GOT3 (cell line): ENCODE measurements at regions not wholly inside any gene's neighbourhood (a gene's known extent, or its start where the extent isn't known, plus 50 kb on each side); places are given as distances from the start of the nearest gene placed in this dataset.

Experiments used
- DNase-seq: peaks from one replicate; lab custom pipeline; 2025; ENCODE audit warnings: mixed read lengths; lab: John Stamatoyannopoulos, UW

- no peak for DNase-seq
Observed at GRCh38 chr3:135310317-135310716, 515.3 kb downstream of the EPHB1 start.

- no peak for DNase-seq
Observed at GRCh38 chr3:135311699-135312098, 516.6 kb downstream of the EPHB1 start.

DNA sequence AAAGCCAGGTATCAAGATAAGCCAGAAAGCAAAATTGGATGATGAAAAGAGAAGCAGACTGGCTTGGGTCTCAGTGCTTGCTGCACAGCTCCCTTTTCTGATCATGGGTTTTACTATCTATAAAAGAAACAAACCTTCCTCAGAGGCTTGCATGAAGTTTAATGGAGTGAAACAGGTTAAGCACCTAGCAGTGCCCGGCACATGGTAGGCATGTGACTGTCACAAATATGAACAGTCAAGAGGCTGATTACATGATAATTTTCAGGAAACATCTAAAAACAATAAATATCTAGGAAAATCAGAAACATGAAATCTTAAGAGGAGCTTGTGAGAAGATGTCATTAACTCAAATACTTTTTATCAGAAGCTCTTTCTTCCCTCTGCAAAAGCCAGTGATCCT lies 519.2 kb downstream of the EPHB1 start:
- DNase-seq, result no peak

GRCh38 chr3:135324301-135324700 lies 529.2 kb downstream of the EPHB1 start:
- no peak for DNase-seq

- no peak for DNase-seq
Observed at GRCh38 chr3:135325096-135325495, 530.0 kb downstream of the EPHB1 start.

DNA sequence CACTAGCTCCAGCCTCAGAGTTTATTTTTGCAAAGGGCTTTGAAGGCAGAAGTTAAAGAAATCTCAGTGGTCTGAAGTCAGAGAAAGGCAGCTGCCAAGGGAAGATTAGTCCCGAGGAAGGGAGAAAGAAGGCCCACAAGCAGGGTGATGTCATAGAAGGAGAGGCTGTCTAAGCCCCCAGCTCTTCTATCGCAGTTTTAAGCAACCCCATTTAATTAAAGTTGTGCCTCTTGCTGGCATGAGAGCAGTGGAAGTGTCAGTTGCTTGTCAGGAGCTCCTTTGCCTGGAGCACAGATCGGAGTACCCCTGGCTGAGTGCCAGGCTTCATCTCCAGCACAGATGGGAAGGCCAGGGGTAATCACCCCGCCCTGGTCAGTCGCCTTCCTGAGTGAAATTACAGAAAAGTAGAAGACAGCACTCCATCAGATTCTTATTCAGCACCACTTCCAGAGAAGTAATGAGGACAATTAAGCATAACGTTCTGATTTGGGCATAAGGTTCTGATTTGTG lies 530.7 kb downstream of the EPHB1 start:
- DNase-seq, result no peak

- DNase-seq, result no peak
Observed at GRCh38 chr3:135326851-135327250, 531.8 kb downstream of the EPHB1 start.

GRCh38 chr3:135328036-135328435 lies 533.0 kb downstream of the EPHB1 start:
- no peak for DNase-seq

- no peak for DNase-seq
Observed at GRCh38 chr3:135329479-135329878, 534.4 kb downstream of the EPHB1 start.

GRCh38 chr3:135337192-135337591 lies 542.1 kb downstream of the EPHB1 start:
- DNase-seq, result no peak

- no peak for DNase-seq
Observed at GRCh38 chr3:135348690-135349089, 553.6 kb downstream of the EPHB1 start.

GRCh38 chr3:135349254-135349948 lies 554.3 kb downstream of the EPHB1 start:
- no peak for DNase-seq

GRCh38 chr3:135352213-135352612 lies 557.2 kb downstream of the EPHB1 start:
- DNase-seq, result no peak

- DNase-seq, result no peak
Observed at GRCh38 chr3:135362889-135363288, 567.8 kb downstream of the EPHB1 start.

- no peak for DNase-seq
Observed at GRCh38 chr3:135364676-135365075, 569.6 kb downstream of the EPHB1 start.

DNA sequence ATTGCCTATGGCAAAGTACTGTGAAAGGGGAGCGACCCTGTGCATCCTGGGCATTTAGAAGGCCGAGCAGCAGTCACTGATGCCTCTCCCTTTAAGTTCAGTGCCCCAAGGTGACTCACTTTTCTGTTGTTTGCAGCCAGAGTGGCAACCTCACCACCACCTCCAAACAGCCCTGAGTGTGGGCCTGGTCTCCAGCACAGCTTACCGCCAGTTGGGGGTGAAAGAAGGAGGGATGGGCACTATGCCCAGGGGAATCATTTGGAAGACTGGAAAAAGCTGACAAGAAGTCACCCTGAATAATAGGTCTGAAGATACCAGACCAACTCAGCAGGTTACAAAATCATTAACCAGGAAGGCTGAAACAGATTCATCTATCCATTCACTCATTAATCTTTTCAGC lies 571.8 kb downstream of the EPHB1 start:
- DNase-seq, result no peak

DNA sequence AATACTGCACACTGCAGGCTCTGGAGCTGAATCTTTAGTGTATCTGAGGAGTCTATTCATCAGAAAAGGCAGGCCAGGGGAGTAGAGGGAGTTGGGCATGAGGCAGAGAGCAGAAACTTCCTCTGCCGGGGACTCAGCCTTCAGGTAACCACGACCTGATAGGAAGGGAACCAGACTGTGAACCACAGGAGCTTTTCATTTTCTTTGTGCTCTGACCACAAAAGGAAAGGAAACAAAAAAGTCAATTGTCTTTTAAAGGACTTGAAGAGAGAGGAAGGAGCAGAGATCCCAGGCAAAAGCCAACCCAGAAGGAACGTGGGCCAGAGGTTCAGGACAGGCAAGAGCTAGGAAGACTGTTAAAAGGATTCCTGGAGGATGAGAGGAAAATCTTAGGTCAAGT lies 573.3 kb downstream of the EPHB1 start:
- no peak for DNase-seq

GRCh38 chr3:135368781-135369180 lies 573.7 kb downstream of the EPHB1 start:
- no peak for DNase-seq

DNA sequence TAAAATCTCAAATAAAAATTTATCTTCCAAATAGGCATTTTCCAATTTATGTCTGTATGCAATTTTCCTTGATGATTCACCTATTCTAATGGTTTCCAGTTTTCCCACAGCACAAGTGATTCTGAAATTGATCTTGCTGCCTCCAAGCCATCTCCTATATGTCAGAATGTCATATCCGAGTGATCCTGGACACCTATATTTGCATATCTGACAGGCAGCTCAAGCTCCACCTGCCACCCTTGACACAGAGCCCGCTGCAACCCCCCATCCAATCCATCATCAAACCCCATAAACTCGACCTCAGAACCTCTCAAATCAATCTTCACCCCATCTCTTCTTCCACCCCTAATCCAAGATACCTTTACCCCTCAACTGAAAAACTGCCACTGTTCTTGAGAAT lies 579.5 kb downstream of the EPHB1 start:
- no peak for DNase-seq

DNA sequence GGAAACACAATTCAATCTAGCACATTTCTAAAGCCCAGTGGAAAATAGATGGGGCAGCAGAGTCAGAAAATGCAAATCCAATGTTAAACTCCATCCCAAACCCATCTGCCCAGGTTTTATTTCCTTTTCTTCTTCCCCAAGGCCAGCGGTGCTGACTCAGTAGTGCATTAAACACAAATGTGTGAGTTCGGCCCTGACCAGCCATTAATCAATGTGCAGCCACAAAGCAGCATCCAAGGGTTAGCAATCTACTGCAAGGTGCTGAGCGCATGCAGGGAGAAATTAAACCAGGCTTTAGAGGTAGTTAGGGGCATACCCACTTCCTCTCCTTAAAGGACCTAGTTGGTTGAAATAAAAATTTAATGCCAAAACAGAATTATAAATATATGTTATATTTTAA lies 583.3 kb upstream of the PPP2R3A start:
- no peak for DNase-seq

DNA sequence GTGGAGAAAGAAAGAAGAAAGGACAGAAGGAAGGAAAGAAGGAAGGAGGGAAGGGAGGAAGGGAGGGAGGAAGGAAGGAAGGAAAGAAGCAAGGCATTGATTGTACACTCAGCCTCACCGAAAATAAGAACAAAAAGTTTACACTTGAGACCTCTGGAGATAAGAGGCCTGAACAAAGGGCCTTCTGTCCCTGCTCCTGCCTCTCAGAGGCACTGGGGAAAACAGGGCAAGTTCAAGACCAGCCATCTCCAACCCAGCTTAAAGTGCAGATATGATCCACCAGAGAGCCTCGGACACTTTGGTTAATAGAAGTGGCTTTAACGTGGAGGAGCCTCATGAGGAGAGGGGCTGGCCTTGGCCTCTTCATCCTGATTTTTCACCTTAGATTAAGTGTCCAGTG lies 582.9 kb upstream of the PPP2R3A start:
- no peak for DNase-seq

DNA sequence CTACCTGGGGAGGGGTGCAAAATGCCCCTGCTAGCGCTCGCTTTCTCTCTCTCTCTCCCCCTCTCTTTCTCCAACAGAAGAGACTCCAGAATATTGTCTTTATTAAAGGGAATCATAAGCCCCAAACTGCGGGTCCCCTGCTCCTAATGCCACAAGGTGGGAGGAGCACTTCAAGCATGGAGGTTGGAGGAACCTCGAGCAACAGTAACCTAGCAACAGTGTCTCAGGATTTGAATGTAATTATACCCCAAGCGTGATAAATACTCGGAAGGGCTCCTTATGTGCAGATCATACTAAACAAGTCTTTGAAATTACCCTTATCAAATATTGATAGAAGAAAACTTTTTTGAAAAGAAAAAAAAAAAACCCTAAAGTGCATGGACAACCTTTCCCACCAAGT lies 582.2 kb upstream of the PPP2R3A start:
- DNase-seq, result no peak

- no peak for DNase-seq
Observed at GRCh38 chr3:135392151-135392550, 573.4 kb upstream of the PPP2R3A start.

- DNase-seq, result no peak
Observed at GRCh38 chr3:135393159-135393558, 572.4 kb upstream of the PPP2R3A start.
